ENCODE measurements at regions not wholly inside any gene's neighbourhood (a gene's known extent, or its start where the extent isn't known, plus 50 kb on each side); places are given as distances from the start of the nearest gene placed in this dataset.

DNA sequence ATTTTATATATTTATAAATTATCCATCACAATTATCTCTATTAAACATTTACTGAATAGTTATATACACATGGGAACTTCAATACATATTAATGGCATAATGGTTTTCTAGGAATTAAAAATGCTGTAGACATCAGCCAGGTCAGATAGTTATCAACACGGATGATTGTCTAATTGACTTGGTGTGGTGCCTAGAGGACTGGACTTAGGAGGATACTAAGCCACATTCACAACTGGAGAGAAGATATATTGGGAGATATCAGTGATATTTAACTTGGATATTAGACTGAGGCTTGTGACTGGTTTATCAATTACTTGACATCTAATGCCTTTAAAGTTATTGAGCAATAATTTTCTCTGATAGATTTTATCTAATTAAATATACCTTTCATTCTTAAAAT, 794.5 kb upstream of the ANO3 start:
- TF ChIP-seq CTCF (IDR thresholded peaks at IDR 0.05) = no peak
- TF ChIP-seq POLR2A (IDR thresholded peaks at IDR 0.05) = no peak
- Histone ChIP-seq H3K27ac (no peak overlapping the region), H3K4me1 (no peaks in the 10 kb centered on the region), H3K36me3 (no peaks in the 10 kb centered on the region), H3K27me3 (no peaks in the 10 kb centered on the region), H3K4me3 (no peak overlapping the region), H3K9me3 (no peaks in the 10 kb centered on the region)
- intact Hi-C loops (cut with DNase I) = no loop called here
- ATAC-seq = no peak
- 64% methylated on average over 1 of the region's 1 CpG for WGBS (ENCODE audit: insufficient coverage, low coverage, low lambda C conversion rate, missing lambda C conversion rate)
- DNase-seq = no peak

GRCh38 chr11:25547292-25547691, 784.6 kb upstream of the ANO3 start:
- no peak for ATAC-seq
- no peak for TF ChIP-seq CTCF (IDR thresholded peaks at IDR 0.05)
- no peaks in the 10 kb centered on the region for H3K27me3 ChIP-seq
- H3K4me3 ChIP-seq = no peak overlapping the region
- no peaks in the 10 kb centered on the region for H3K4me1 ChIP-seq
- intact Hi-C loops (cut with DNase I) = no loop called here
- no peaks in the 10 kb centered on the region for H3K36me3 ChIP-seq
- H3K27ac ChIP-seq = no peak overlapping the region
- WGBS (ENCODE audit: insufficient coverage, low coverage, low lambda C conversion rate, missing lambda C conversion rate) = 55% methylated on average over 2 of the region's 2 CpGs
- no peaks in the 10 kb centered on the region for H3K9me3 ChIP-seq
- no peak for DNase-seq

- no peaks in the 10 kb centered on the region for H3K36me3 ChIP-seq
- H3K27ac ChIP-seq = no peak overlapping the region
- no peaks in the 10 kb centered on the region for H3K27me3 ChIP-seq
- no peak for TF ChIP-seq CTCF (IDR thresholded peaks at IDR 0.05)
- no peak for TF ChIP-seq POLR2A (IDR thresholded peaks at IDR 0.05)
- intact Hi-C loops (cut with DNase I) = no loop called here
- H3K4me1 ChIP-seq = no peaks in the 10 kb centered on the region
- 86% methylated on average over 1 of the region's 2 CpGs for WGBS (ENCODE audit: insufficient coverage, low coverage, low lambda C conversion rate, missing lambda C conversion rate)
- no peak overlapping the region for H3K4me3 ChIP-seq
- no peak for DNase-seq
- no peaks in the 10 kb centered on the region for H3K9me3 ChIP-seq
- ATAC-seq = no peak
These were observed 769.5 kb upstream of the ANO3 start for GRCh38 chr11:25562417-25562816.

DNA sequence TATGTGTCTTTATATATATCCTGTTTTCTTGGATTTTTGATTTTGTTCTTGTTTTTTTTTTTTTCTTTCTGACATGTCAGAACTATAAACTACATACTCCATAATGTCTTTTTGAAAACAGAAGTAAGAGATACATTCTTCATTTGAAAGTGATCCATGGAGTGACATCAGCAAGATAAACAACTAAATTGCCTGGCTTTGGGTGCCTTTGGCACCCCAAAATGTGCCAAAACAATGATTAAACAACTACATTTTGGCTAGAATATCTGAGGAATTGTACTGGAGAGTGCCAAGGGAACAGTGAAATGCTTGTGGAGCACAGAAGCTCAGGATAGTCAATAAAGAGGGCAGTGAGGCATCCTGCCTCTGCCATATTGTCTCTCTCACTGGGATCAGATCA, 766.1 kb upstream of the ANO3 start:
- Histone ChIP-seq H3K4me3 (no peak overlapping the region), H3K9me3 (no peaks in the 10 kb centered on the region), H3K27ac (no peak overlapping the region), H3K36me3 (no peaks in the 10 kb centered on the region), H3K4me1 (no peaks in the 10 kb centered on the region), H3K27me3 (no peaks in the 10 kb centered on the region)
- ATAC-seq = no peak
- no peak for DNase-seq
- no peak for TF ChIP-seq POLR2A (IDR thresholded peaks at IDR 0.05)
- no peak for TF ChIP-seq CTCF (IDR thresholded peaks at IDR 0.05)
- intact Hi-C loops (cut with DNase I) = no loop called here
